ENCODE measurements at regions not wholly inside any gene's neighbourhood (a gene's known extent, or its start where the extent isn't known, plus 50 kb on each side); places are given as distances from the start of the nearest gene placed in this dataset.

GRCh38 chr2:37477921-37478320 is 133.5 kb downstream of the QPCT start:
- ATAC-seq: no peak
- no TSS peak for BruUV-seq (replicated peaks)

More at GRCh38 chr2:37477921-37478320, 133.5 kb downstream of the QPCT start:
- no peak for DNase-seq (ENCODE audit: extremely low read depth in 1 of 4, low spot score in 3 of 4)
- no peak overlapping the region for H3K4me3 ChIP-seq
- no peaks in the 10 kb centered on the region for H3K9me1 ChIP-seq (ENCODE audit: control insufficient read depth, insufficient read depth, low read length)
- no peaks in the 10 kb centered on the region for H3K79me2 ChIP-seq (ENCODE audit: control insufficient read depth, insufficient read depth, low read length)
- in situ Hi-C loops (cut with MboI) (no loop called here), intact Hi-C loops (cut with micrococcal nuclease) (no loop called here)
- FAIRE-seq: no peak
- no peak for TF ChIP-seq PHF20 (IDR thresholded peaks at IDR 0.05; ENCODE audit: partially characterized antibody)
- no peak for TF ChIP-seq CTCFL (IDR thresholded peaks at IDR 0.05; ENCODE audit: borderline replicate concordance, insufficient read depth, low read depth, low read length, poor library complexity, severe bottlenecking)
- TF ChIP-seq ZBTB49 (CRISPR knock-in tag; IDR thresholded peaks at IDR 0.05; ENCODE audit: borderline replicate concordance): no peak
- TF ChIP-seq AFF4 (CRISPR knock-in tag; IDR thresholded peaks at IDR 0.05): no peak
- TF ChIP-seq GABPB1 (CRISPR knock-in tag; IDR thresholded peaks at IDR 0.05): no peak
- TF ChIP-seq ZNF217 (CRISPR knock-in tag; IDR thresholded peaks at IDR 0.05): no peak
- no peak for TF ChIP-seq ZFP1 (CRISPR knock-in tag; IDR thresholded peaks at IDR 0.05)
- no peak for TF ChIP-seq SRSF7 (optimal IDR thresholded peaks at IDR 0.05; ENCODE audit: low read depth, low read length)
- TF ChIP-seq GTF2B (IDR thresholded peaks at IDR 0.05; ENCODE audit: extremely low read depth, insufficient read length): no peak
- TF ChIP-seq CSDE1 (IDR thresholded peaks at IDR 0.05): no peak
- no peak for TF ChIP-seq HIVEP1 (CRISPR knock-in tag; IDR thresholded peaks at IDR 0.05)
- TF ChIP-seq ATF3 (IDR thresholded peaks at IDR 0.05): no peak
- TF ChIP-seq ATF3 (CRISPR knock-in tag; conservative IDR thresholded peaks at IDR 0.05): no peak
- TF ChIP-seq RFX7 (CRISPR knock-in tag; IDR thresholded peaks at IDR 0.05): no peak
- no peaks in the 10 kb centered on the region for H3K36me3 ChIP-seq (ENCODE audit: control insufficient read depth, insufficient read depth, low read length)
- H3K27ac ChIP-seq (ENCODE audit: extremely low read depth, low read depth, low read length): no peak overlapping the region
- H3K4me2 ChIP-seq (ENCODE audit: insufficient read depth, low read length): no peak overlapping the region
- ChIA-PET CTCF (ENCODE audit: low intra/inter-chr PET ratio) (no interaction called here), POLR2A (no interaction called here)
- H4K20me1 ChIP-seq (replicated peaks; ENCODE audit: control insufficient read depth, insufficient read depth, low read length): no peaks in the 10 kb centered on the region
- no peak overlapping the region for H2AFZ ChIP-seq (ENCODE audit: low read depth, low read length)
- no peaks in the 10 kb centered on the region for H3K27me3 ChIP-seq (ENCODE audit: control insufficient read depth in 2 of 2, insufficient read depth in 2 of 2, low read length in 2 of 2)
- H3K4me1 ChIP-seq (replicated peaks in 1 of 2; ENCODE audit: control insufficient read depth in 2 of 2, insufficient read depth in 2 of 2, low read length in 2 of 2): peaks cover 0 to 3% of the 10 kb centered on the region in 2 experiments; a peak in 1 of 5 replicates
- no peak overlapping the region for H3K9ac ChIP-seq (ENCODE audit: insufficient read depth in 1 of 2, low read depth in 2 of 2, low read length in 2 of 2)
- no peaks in the 10 kb centered on the region for H3K9me3 ChIP-seq (replicated peaks; ENCODE audit: control insufficient read depth, insufficient read depth, low read depth, low read length)

All from K562 (cell line).